SK-N-DZ (cell line): ENCODE measurements at regions not wholly inside any gene's neighbourhood (a gene's known extent, or its start where the extent isn't known, plus 50 kb on each side); places are given as distances from the start of the nearest gene placed in this dataset.
A peak's percentile ranks its signal among the peaks of the same experiment; 100 is the strongest.
"Not testable (repeated sequence)": the region's sequence is repeated elsewhere in the genome, so short reads cannot be mapped to it uniquely, and the experiment has no call there.

Experiments
- DNase-seq: peaks from one replicate; pipeline ENCODE4 v3.0.0-alpha.2; 2015; ENCODE audit warnings: low spot score

DNA sequence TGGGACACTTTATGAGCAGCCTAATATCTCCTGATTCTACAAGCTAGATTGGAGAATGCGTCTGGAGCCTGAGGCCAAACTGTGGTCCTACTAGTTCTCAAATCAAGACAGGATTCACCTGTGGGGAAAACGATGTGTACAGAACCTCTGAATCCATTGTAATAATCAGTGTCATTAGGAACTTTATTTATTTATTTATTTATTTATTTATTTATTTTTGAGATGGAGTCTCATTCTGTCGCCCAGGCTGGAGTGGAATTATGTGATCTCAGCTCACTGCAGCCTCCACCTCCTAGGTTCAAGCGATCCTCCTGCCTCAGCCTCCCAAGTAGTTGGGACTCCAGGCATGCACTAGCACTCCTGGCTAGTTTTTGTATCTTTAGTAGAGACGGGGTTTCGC is 52.6 kb upstream of the KIF26B start:
- DNase-seq, result not testable (repeated sequence)

DNA sequence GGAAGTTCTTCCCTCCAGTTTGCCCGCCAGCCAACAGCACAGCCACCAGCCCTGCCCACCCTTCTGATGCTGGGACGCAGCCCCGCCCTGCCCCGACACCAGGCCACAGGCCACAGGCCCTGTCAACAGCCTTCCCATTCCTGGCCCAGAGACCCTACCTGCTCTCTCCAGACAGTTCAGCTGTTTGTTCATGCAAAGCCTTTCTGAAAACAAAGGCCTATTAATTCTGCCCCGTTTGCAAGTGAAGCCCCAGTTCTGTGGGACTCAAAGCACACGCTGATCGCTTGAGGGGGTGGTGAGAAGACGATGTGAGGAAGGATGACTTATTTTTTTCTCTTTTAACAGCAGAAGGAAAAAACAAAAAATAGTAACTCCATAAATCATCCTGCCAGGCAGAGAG is 55.4 kb upstream of the KIF26B start:
- DNase-seq, result no peak

DNA sequence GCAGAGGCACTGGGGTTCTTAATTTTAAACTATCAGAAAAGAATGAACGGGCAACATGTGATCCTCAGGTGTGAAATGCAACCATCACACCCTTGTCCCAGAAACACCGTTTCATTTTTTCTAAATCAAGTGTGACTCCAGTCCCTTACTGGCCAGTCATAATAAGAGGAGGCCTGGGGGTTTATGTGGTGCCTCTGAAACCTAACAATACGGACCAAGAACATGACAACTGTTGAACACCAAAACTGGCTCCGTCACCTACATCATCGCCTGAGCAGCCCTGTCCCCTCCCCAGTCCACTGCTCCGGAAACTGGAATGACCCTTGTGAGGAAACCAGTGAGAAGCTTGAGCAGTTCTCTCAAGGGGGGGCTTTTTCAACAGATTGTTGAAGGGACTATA is 55.9 kb upstream of the KIF26B start:
- no peak for DNase-seq

DNA sequence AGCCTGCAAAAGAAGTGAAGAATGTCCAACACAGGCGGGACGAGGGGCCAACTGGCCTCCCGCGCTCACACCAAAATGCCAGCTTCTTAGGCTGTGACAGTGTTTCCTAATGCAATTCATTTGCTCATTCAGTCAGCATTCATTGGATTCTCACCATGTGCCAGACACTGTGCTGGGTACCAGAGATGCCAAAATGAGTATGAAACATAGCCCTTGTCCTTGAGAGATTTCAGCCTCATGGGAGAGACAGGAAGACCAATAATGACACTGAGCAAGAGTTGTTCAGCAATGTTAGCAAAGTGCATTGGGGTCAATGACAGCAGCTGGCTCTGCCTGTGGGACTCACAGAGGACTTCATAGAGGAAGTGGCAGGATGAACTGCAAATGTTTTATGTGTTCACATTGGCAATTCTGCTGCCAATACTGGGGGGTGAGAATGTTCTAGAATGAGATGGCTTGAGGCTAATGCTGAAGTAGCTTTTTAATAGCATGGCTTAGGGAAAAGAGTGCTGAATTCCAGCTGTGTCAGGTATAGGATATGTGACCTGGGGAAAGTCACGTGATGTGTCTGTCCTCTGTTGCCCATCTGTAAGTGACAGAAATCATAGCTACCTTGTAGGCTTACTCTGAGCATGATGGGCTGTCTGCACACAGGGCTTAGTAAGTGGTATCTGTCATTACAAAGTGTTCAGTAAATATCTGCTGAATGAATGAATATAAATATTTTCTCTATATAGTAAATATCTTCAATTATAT is 58.3 kb upstream of the KIF26B start:
- no peak for DNase-seq

DNA sequence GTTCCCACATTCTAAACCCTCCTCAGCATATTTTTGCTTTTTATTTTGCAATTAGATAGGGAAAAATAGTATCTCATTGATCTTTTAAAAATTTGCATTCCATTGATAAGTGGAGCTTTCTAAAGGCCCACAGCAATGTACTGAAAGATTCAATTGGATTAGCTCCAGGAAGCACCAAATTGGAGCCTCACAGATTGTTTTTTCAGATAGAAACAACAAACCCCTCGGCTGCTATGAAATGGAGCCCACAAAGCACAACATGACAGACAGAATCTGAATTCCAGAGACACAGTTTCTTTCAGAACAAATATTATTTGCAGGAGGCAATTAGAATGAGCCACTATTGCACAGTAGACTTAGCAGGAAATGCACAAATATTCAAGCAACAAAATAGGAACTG is 58.9 kb upstream of the KIF26B start:
- DNase-seq, result no peak

DNA sequence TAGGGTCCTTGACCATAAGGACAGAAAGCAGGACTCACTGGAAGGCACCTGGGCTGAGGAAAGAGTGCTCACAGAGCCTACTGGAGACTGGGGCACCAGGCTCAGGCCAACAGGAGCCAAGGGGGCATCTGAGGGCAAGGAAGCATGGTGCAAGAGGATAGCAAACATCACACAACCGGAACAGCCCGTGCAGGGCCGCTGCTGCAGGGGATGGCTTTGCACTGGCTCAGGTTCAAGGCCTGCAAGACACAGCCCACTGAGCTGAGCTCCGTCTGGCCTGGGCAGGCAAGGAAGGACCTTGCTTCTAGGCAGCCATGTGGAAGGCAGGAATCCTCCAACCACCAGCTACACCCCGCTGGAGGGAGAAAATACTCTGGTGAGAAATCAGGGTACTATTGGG is 59.8 kb upstream of the KIF26B start:
- DNase-seq, result no peak

DNA sequence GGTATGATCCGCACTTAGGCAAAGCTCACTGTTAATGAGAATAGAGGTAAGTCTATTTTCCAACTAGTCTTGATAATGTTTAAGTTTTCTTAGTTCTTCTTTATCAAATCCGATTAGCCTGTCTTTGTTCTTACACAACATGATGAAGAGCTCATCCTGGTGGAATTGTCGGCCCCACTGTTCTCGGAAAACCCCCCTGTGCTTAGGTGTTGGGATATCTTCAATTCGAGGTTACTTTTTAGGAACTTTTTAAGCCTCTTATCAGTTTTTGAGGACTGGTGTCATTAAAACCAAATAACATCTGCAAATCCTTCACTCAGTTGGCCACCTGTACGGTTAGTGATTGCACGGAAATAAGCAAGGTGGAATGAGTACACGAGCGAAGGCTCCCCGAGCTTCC is 60.7 kb upstream of the KIF26B start:
- DNase-seq, result no peak

DNA sequence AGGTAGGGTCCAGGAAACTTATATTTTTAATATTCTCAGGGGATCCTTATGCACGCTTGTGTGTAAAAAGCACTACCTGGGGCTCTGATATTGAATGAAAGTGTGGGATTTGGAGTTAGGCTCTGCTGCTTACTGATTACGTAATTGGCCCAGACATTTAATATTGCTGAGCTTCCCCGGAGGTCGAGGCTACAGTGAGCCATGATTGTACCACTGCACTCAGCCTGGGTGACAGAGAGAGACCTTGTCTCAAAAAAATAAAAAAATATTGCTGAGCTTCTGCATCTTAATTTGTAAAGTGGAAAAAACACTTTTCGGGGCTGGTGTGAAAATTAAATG is 62.2 kb upstream of the KIF26B start:
- DNase-seq, result no peak

DNA sequence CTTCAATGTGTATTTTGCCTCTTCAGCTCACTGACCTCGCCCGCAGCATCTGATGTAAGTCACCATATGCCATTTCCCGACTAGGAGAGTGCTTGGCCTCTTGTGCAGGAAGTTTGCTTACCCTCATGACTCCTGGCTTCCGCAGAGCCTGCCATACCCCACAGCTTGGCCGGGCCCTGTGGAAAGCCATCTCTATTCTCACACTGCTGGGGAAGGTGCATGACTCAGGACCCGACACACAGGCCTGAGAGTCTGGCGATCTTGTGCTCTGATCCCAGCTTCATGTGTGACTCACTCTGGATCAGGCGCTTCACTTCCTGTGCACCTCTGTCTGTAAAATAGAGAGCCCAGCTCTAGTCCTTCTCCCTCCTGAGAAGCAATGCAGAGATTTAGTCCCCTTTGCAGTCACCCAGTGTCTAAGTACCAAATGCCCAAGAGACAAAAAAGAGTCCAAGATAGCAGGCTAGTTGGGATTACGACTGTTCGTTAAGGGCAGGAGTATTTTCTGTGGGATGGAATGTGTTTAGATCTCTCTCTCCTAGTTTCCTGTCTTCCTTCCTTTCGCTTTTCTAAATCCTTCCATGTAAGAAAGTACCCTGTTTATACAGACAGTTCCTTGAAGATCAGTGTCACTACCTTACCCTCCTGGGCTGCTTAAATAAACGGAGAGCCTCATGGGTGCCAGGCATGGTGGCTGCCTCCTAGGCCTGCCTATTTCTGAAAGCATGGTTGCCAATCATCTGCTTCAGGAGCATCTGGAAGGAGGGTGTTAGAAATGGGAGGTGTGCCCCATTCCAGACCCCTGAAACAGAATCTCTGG is 62.8 kb upstream of the KIF26B start:
- no peak for DNase-seq

DNA sequence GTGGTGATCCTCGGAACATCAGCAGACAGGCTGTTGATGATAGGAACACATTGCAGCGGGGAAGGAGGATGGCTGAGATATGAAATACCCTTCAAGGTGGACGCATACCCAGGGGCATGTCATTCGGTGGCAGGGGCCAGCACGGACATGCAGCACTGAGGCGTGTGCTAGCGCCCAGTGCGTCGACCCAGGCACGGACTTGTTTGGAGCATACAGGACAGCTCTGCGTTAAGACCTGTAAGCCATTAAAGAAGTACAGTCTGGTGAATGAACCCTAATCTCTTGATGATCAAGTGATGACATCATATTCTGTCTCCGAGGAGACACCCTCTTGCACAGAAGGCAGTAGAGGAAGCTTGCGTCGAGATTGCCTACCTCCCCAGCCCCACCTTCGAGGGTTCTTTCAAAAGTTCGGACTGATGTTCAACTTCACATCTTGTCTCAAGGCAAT is 63.6 kb upstream of the KIF26B start:
- no peak for DNase-seq

DNA sequence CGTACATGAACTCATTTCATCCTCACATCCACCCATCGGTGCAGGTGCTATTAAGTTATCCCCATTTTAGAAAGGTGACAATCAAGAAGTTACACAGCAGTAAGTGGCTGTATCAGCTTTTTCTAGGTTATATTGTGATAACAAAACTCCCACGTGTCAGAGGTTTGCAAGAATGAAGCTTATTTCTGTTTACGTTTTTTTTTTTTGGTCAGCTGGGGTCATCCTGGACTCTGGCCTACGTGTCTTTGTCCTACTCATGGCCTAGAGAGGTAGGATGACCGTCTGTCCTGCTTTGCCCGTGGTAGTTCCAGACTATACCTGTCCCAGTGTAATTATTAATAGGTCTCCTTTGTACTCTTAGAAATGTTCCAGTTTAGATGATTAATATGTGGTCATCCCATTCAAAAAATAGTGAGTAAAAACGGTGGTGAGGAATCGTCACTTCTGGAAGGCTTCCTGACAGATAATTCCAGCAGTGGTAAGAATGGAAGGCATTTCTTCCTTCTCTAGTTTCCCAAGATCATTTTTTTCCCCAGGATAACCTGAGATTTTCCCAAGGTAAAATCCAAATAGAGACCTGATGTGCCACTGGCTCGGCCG is 64.2 kb upstream of the KIF26B start:
- DNase-seq, result no peak

DNA sequence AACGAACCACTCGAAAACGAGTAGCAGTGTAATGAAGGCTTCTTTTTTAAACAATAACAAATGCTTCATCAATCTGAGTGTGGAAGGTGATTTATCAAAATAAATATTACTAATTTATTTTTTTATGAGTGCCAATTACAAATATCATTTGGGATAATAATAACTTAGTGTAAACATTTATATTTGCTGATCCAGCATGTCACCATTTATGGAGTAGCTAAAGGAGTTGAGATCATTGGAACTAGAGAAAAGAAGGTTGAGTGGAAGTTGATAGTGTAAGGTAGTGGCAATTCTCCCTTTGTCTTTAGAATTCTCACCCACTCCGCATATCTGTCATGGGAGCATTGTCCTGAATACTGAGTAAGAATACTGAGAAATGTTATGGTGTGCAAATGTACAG is 67.1 kb upstream of the KIF26B start:
- DNase-seq, result no peak

DNA sequence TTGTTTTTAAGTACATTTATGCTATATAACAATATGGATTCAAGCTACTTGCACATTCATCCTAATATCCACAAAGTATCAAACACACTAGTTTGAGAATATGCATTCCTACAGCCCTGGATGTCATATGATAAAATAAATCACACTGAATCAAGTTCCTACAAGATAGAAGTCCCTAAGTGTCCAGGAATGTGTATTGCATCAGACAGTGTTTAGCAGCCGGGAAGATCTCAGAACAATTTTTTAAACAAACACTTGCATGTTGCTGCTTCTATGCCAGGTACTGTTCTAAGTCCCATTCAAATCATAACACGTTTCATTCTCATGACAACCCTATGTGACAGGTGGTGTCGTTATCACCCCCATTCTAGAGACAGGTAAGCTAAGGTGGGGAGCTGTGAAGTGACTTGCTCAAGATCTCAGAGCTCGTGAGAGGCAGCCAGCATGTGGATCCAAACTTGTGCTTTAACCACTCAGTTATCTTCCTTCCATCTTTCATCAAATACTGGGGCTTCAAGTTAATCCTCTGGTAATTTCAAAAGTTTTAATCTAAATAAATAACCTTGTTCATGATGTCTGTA is 68.3 kb upstream of the KIF26B start:
- no peak for DNase-seq

DNA sequence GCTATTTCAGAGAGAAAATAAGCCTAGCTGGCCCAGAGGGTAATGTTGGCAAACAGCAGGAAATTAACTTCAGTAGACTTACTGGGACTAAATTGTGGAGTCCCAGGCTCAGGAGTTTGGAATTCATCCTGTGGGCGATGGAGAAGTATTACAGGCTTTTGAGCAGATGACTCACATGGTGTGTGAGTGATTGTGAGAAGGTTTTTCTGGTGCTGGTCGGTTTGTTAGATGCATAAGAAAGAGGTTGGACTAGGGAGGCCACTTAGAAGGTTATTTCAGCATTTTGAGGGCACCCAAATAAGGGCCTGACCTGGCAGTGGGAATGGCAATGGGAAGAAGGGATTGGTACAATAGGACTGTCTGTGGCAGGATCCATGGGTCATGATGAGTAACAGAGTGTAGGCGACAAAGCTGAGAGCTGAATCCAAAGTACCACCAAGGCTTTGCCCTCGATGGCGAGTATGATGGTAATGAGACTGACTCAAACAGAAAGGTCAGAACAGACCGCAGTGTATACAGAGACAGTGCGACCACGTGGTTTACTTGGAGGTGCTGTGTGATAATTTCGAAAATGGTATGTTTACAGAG is 69.2 kb upstream of the KIF26B start:
- DNase-seq, result no peak

DNA sequence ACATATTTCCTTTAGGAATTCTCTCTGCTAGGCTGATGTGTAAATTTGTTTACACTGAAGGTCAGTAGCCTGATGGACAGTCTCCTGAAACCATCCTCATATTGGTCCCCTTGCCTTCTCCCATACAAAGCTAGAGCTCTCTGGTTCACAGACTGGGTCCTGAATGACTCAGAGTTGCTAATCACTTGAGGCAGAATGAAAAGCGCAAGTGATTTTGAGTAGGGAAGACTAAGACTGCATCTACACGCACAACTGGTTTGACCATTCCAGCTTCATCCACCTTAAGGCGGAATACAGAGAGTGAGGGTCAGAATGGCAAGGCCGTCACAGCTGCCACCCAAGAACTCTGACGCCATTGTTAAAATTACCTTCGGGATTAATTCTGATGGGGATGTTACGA is 70.2 kb upstream of the KIF26B start:
- no peak for DNase-seq

DNA sequence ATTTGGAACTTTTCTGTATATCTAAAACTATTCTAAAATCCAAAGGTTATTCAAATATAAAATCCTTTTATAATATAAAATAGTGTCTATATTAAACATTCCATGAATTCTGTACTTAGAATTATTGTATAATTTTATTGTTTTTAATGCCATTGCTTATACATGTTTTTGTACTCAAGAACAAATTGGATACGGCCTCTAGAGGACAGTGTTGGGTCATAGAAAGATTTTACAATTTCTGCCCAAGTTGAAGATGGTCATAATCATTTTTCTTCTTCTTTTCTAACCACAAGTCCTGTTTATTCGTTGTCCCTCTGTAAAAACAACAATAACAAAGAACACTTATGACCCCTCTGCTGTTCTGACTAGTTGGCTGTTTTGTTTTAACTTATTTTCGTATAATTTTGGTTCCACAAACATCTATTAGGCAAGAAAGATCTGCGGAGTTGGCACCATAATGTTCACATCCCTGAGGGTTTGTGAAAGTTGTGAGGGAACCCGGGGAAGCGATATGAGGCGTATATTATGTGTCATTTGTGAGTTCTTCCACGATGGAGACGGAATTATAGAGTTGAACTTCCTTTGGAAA is 75.7 kb upstream of the KIF26B start:
- DNase-seq, result peak; percentile 36

DNA sequence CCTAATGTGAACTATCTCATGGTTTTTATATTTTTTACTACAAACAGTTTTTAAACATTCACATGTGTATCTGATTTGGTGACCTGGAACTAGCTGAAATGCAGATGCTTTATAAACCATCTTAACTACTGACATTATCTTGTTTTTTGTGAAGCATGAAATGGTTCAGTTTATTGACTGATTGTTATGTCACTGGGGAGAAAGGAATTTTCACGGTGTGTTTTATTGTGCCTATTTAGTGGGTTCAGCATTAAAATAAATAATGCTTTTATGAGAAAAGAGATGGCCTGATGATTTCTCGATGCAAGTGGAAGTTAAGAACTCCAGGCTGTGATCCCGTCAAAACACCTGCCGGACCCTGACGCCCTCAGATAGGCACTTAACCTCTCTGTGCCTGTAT is 79.9 kb upstream of the KIF26B start:
- no peak for DNase-seq

DNA sequence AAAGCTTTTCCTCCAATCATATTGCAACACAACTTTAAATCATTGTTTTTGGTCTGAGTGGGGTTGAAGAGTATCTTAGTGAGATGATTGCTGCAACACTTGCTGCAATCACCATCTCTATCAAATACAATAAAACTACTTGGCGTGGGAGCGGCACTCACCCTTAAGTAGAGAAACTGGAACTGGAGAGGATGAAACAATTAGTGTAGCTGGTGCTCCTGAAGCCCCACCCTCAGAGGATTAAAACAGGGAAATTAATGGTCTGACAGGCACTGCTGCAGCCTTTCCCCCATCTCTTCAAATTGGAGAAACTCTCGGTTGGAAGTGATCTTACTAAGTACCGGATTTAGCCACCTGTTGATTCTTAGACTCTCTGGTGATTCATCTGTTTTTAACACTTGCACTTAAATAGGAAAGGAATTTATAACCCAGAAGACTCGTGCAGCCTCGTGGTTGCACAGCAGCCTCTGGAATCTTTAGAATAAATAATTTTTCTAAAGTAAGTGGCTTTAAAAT is 80.5 kb upstream of the KIF26B start:
- DNase-seq, result no peak

DNA sequence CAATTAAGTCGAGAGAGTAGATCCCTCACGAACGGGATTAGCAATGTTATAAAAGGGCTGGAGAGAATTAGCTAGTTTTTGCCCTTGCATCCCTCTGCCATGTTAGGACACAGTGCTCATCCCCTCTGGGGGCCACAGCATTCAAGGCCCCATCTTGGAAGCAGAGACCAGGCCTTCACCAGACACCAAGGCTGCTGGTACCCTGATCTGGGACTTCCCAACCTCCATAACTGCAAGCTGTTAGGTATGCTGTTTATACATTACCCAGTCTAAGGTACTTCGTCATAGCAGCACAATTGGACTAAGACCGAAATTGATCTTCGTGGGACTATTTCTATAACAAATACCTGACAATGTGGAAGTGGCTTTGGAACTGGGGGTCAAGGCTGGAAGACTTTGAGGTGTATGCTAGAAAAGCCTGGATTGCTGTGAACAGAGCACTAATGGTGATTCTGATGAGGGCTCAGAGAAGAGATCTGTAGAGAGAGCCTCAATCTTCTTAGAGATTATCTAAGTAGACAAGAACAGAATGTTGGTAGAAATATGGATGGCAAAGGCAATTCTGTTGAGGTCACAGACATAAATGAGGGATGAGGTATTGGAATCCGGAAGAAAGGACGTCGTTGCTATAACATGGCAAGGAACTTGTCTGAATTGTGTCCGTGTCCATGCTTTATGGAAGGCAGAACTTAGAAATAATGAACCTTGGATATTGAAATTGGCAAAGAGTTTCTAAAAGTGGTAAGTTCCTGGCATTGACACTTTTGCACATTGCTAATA is 83.8 kb upstream of the KIF26B start:
- no peak for DNase-seq

DNA sequence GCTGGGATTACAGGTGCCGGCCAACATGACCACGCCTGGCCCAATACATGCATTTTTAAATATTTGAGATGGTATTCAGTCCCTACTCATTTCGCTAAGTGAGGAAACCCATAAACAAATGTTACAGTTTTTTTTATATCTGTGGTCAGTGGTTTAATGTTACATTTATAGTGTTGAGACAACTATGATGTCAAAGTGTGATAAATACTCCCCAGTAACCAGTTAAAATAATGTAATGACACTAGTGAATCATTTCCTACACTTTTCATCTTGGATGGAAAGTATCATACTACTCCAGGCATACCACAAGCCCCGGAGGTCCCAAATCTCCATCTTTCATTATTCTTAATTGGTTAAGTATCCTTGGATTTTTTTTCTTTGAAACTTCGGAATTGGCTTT is 87.5 kb upstream of the KIF26B start:
- no peak for DNase-seq
